ENCODE measurements at regions not wholly inside any gene's neighbourhood (a gene's known extent, or its start where the extent isn't known, plus 50 kb on each side); places are given as distances from the start of the nearest gene placed in this dataset.
A peak's percentile ranks its signal among the peaks of the same experiment; 100 is the strongest.

DNA sequence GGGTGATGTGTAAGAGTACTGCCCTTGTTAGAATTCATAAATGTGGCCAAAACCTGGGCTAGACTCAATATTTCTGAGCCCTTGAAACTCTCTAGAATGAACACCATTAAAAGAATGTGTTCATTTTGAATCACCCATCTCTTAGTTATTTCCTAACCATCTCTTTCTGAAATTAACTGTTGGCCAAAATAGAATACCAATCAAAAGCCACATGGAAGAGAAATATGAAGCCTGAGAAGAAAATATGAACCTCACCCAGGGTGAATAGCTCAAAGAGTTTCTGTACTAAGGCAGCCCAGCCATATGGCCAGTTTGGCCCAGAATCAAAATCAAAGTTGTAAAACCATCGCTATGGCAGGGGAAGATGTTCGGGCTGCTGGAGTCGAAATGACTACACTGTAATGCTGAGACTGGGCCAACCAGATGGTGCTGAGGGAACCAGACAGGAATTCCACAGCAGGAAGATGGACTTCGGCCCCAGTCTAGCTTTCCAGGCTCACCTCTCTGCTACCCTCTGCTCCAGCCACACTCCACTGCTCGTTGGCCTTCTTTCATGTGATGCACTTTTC is 154.3 kb upstream of the ZFHX3 start:
- Mint-ChIP-seq H3K4me3 (no peak overlapping the region), H3K9me3 (peaks cover 6% of the 10 kb centered on the region), H3K36me3 (no peaks in the 10 kb centered on the region), H3K27ac (no peak overlapping the region), H3K4me1 (ENCODE audit: unreplicated experiment) (peaks cover 12% of the 10 kb centered on the region), H3K27me3 (peaks cover 13% of the 10 kb centered on the region)
- no peak for DNase-seq (ENCODE audit: extremely low spot score, unreplicated experiment)
- TF ChIP-seq, protein P1, sequence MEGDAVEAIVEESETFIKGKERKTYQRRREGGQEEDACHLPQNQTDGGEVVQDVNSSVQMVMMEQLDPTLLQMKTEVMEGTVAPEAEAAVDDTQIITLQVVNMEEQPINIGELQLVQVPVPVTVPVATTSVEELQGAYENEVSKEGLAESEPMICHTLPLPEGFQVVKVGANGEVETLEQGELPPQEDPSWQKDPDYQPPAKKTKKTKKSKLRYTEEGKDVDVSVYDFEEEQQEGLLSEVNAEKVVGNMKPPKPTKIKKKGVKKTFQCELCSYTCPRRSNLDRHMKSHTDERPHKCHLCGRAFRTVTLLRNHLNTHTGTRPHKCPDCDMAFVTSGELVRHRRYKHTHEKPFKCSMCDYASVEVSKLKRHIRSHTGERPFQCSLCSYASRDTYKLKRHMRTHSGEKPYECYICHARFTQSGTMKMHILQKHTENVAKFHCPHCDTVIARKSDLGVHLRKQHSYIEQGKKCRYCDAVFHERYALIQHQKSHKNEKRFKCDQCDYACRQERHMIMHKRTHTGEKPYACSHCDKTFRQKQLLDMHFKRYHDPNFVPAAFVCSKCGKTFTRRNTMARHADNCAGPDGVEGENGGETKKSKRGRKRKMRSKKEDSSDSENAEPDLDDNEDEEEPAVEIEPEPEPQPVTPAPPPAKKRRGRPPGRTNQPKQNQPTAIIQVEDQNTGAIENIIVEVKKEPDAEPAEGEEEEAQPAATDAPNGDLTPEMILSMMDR (conservative IDR thresholded peaks at IDR 0.05) = no peak

DNA sequence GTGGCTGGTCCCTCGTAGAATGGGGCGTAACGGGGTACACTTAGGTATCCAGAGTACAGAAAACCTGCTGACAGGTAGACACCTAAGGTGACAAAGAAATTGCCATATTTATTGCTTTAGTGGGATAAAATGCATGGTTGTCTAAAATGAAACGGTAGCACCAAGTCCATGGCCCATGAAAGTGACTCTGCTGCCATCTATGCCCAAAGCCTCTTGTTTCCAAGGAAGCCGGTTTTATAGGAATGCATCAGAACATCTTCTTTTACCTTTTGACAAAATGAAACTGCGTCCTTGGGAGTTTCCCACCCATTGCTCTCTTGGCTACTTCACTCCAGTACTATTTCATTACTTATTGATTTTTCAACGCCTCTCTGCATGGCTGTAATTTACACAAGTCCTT is 151.3 kb upstream of the ZFHX3 start:
- no peaks in the 10 kb centered on the region for H3K4me1 Mint-ChIP-seq (ENCODE audit: unreplicated experiment)
- H3K4me3 Mint-ChIP-seq = no peak overlapping the region
- no peak overlapping the region for H3K27ac Mint-ChIP-seq
- DNase-seq (ENCODE audit: extremely low spot score, unreplicated experiment) = no peak
- H3K36me3 Mint-ChIP-seq = no peaks in the 10 kb centered on the region
- peaks cover 6% of the 10 kb centered on the region for H3K9me3 Mint-ChIP-seq
- H3K27me3 Mint-ChIP-seq = peaks cover 6% of the 10 kb centered on the region
- TF ChIP-seq, protein P1 (conservative IDR thresholded peaks at IDR 0.05) = no peak

DNA sequence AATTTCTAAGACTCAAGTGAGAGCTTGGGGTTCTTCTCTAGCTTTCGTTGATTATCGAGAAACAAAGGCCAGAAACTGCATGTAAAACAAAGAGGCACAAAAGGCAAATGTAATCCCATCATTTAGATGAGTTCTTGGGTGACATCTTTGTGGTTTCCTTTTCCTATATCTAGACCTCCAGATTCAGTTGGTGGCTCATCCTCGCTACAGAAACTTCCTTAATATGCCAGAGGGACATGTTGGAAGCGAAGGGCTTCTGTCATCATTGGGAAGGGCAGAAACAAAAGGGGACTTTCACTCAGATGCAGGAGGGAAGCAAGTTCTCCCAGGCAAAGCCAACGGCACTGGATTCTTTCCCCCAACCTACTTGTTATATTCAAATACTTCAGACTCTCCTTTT is 150.6 kb upstream of the ZFHX3 start:
- Mint-ChIP-seq H3K9me3 (peaks cover 6% of the 10 kb centered on the region), H3K27ac (no peak overlapping the region), H3K27me3 (peaks cover 6% of the 10 kb centered on the region), H3K36me3 (no peaks in the 10 kb centered on the region), H3K4me3 (no peak overlapping the region), H3K4me1 (ENCODE audit: unreplicated experiment) (no peaks in the 10 kb centered on the region)
- TF ChIP-seq, protein P1 (conservative IDR thresholded peaks at IDR 0.05) = no peak
- no peak for DNase-seq (ENCODE audit: extremely low spot score, unreplicated experiment)

DNA sequence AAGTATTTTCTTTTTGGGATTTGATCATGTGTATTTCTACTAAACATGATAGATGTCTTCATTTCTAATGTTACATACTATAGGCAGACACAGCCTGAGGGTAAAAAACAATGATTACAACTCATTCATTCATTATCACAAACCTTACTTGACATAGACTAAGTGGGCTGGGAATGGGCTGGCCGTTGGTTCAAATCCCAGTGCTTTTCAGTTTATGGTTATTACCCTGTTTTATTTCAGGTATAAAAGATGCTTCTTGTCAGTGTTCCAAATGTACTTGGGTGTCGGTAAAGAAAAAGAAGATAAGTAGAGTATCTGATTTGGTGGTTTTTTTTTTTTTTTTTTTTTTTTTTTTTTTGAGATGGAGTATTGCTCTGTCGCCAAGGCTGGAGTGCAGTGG is 149.7 kb upstream of the ZFHX3 start:
- peaks cover under 1% of the 10 kb centered on the region for H3K9me3 Mint-ChIP-seq
- no peak overlapping the region for H3K4me3 Mint-ChIP-seq
- TF ChIP-seq, protein P1 (conservative IDR thresholded peaks at IDR 0.05) = no peak
- H3K27ac Mint-ChIP-seq = no peak overlapping the region
- peaks cover 2% of the 10 kb centered on the region for H3K4me1 Mint-ChIP-seq (ENCODE audit: unreplicated experiment)
- H3K27me3 Mint-ChIP-seq = peaks cover 7% of the 10 kb centered on the region
- no peak for DNase-seq (ENCODE audit: extremely low spot score, unreplicated experiment)
- H3K36me3 Mint-ChIP-seq = no peaks in the 10 kb centered on the region

DNA sequence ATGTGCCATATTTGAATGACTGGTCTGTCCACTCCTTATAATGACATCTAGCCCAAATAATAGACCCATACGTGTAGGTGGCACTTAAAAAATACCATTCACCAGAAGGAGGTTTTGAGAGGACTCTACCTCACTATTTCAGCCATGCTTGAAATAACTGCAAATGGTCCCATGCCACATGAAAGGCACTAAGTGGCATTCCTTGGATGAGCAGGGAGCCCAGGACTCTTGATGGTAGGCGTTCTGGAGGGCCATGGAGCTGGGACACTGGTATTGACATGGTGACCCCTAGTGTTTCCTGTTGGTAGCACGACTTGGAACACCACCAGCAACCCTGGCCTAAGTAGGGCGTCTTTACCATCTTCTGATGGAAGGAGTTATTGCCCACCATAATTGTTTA is 148.7 kb upstream of the ZFHX3 start:
- TF ChIP-seq, protein P1 (conservative IDR thresholded peaks at IDR 0.05) = peak; percentile 72
- H3K27me3 Mint-ChIP-seq = peaks cover 14% of the 10 kb centered on the region
- no peak overlapping the region for H3K27ac Mint-ChIP-seq
- H3K9me3 Mint-ChIP-seq = no peaks in the 10 kb centered on the region
- no peak for DNase-seq (ENCODE audit: extremely low spot score, unreplicated experiment)
- H3K4me3 Mint-ChIP-seq = no peak overlapping the region
- peaks cover 11% of the 10 kb centered on the region for H3K4me1 Mint-ChIP-seq (ENCODE audit: unreplicated experiment)
- no peaks in the 10 kb centered on the region for H3K36me3 Mint-ChIP-seq

DNA sequence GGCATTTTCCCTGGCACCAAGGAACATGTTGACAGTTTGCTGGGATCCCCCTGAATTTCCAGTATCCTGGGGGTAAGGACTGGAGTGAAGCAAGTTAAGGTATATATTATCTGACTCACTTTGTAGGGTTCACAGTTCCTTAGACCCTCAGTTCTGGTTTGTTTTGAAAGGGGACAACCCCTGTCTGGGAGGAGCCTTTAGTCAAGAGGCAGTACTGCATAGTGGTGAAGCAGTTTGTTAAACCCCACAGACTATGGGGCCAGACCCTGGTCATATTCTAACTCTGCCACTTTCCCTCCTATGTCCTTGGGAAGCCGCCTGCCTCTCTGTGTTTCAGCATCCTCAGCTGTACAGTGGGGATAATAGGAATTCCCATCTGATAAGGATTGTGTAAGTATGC is 145.5 kb upstream of the ZFHX3 start:
- Mint-ChIP-seq H3K4me3 (no peak overlapping the region), H3K9me3 (no peaks in the 10 kb centered on the region), H3K27me3 (peaks cover 27% of the 10 kb centered on the region), H3K27ac (no peak overlapping the region), H3K4me1 (ENCODE audit: unreplicated experiment) (peaks cover 29% of the 10 kb centered on the region), H3K36me3 (no peaks in the 10 kb centered on the region)
- TF ChIP-seq, protein P1 (conservative IDR thresholded peaks at IDR 0.05) = no peak
- DNase-seq (ENCODE audit: extremely low spot score, unreplicated experiment) = no peak
